ENCODE measurements at regions not wholly inside any gene's neighbourhood (a gene's known extent, or its start where the extent isn't known, plus 50 kb on each side); places are given as distances from the start of the nearest gene placed in this dataset.

DNA sequence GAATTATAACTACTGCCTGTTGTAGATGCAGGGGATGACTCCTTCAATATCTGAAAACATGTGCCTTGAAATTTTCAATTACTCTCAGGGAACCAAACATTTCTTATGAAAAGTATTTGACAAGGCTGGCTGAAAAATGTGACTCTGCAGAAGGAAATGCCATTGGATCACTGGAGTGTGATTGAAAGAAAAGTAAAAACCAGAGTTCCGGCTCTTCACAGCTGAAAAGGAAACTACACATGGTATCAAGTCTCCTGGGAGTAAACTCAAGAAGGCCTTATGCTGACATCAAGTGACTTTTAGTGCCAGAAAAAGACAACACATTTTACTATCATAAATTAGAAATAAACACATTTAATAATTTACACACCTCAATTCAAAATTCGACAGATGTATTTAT lies 693.0 kb downstream of the LRFN5 start:
- TF ChIP-seq, protein P1, sequence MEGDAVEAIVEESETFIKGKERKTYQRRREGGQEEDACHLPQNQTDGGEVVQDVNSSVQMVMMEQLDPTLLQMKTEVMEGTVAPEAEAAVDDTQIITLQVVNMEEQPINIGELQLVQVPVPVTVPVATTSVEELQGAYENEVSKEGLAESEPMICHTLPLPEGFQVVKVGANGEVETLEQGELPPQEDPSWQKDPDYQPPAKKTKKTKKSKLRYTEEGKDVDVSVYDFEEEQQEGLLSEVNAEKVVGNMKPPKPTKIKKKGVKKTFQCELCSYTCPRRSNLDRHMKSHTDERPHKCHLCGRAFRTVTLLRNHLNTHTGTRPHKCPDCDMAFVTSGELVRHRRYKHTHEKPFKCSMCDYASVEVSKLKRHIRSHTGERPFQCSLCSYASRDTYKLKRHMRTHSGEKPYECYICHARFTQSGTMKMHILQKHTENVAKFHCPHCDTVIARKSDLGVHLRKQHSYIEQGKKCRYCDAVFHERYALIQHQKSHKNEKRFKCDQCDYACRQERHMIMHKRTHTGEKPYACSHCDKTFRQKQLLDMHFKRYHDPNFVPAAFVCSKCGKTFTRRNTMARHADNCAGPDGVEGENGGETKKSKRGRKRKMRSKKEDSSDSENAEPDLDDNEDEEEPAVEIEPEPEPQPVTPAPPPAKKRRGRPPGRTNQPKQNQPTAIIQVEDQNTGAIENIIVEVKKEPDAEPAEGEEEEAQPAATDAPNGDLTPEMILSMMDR (IDR thresholded peaks at IDR 0.05), result no peak
- TF ChIP-seq POLR2A (IDR thresholded peaks at IDR 0.05), result no peak
